Mesenchymal stem cell (in vitro differentiated cells and primary cell): ENCODE measurements at regions not wholly inside any gene's neighbourhood (a gene's known extent, or its start where the extent isn't known, plus 50 kb on each side); places are given as distances from the start of the nearest gene placed in this dataset.

Source experiments
- DNase-seq: peaks from one replicate; pipeline ENCODE4 v3.0.0-alpha.2; 2013
- H2AFZ ChIP-seq: one replicate; pipeline ENCODE4 v1.6.1; 2013; ENCODE audit warnings: low read depth, mild to moderate bottlenecking, control low read depth, inconsistent platforms, low read length, moderate library complexity
- H2AK5ac ChIP-seq: 2 replicates; pipeline ENCODE4 v1.6.1; 2013; ENCODE audit warnings: low read length, moderate library complexity, mild to moderate bottlenecking, inconsistent platforms; ENCODE audit not compliant: severe bottlenecking
- H2BK120ac ChIP-seq: one replicate; pipeline ENCODE4 v1.6.1; 2013; ENCODE audit warnings: low read depth, mild to moderate bottlenecking, inconsistent platforms, low read length, moderate library complexity
- H2BK12ac ChIP-seq, 2 experiments: one replicate each; pipeline ENCODE4 v1.6.1; 2013; ENCODE audit warnings: inconsistent platforms in 2 of 2, low read length in 2 of 2, mild to moderate bottlenecking in 2 of 2, moderate library complexity in 2 of 2, control low read depth in 1 of 2
- H2BK15ac ChIP-seq: one replicate; pipeline ENCODE4 v1.6.1; 2013; ENCODE audit warnings: mild to moderate bottlenecking, low read depth, inconsistent platforms; ENCODE audit not compliant: poor library complexity, severe bottlenecking
- H2BK5ac ChIP-seq: 2 replicates; pipeline ENCODE4 v1.6.1; 2013; ENCODE audit warnings: low read depth, mild to moderate bottlenecking, low read length, control low read depth, inconsistent platforms; ENCODE audit not compliant: poor library complexity, severe bottlenecking
- H3K14ac ChIP-seq, 2 experiments: one replicate each; pipeline ENCODE4 v1.6.1; 2013; ENCODE audit warnings: inconsistent platforms in 2 of 2, low read length in 2 of 2, control low read depth in 1 of 2, mild to moderate bottlenecking in 1 of 2, moderate library complexity in 1 of 2
- H3K18ac ChIP-seq, 2 experiments: one replicate each; pipeline ENCODE4 v1.6.1; 2013; ENCODE audit warnings: inconsistent platforms in 2 of 2, low read length in 2 of 2, control low read depth in 1 of 2, low read depth in 1 of 2, mild to moderate bottlenecking in 1 of 2
- H3K23ac ChIP-seq, 2 experiments: one replicate each; pipeline ENCODE4 v1.6.1; 2013; ENCODE audit warnings: inconsistent platforms in 2 of 2, low read length in 2 of 2, mild to moderate bottlenecking in 2 of 2, moderate library complexity in 2 of 2, control low read depth in 1 of 2
- H3K27ac ChIP-seq: 2 replicates; pipeline ENCODE4 v1.5.1; 2013; ENCODE audit warnings: mild to moderate bottlenecking, moderate library complexity, low read length, control low read depth, inconsistent platforms; ENCODE audit not compliant: poor library complexity, severe bottlenecking
- H3K27me3 ChIP-seq, 2 experiments: 2 replicates each; pipeline versions ENCODE4 v1.6.1 to v1.7.0; 2013; ENCODE audit warnings: low read length in 2 of 2, mild to moderate bottlenecking in 2 of 2, moderate library complexity in 2 of 2, control low read depth in 1 of 2, inconsistent platforms in 1 of 2; ENCODE audit not compliant: control insufficient read depth in 1 of 2, insufficient read depth in 1 of 2
- H3K36me3 ChIP-seq, 2 experiments: 2 replicates each; pipeline versions ENCODE4 v1.6.1 to v1.7.0; 2013; ENCODE audit warnings: low read length in 2 of 2, control low read depth in 1 of 2, inconsistent platforms in 1 of 2, low read depth in 1 of 2, mild to moderate bottlenecking in 1 of 2; ENCODE audit not compliant: insufficient read depth in 2 of 2, control insufficient read depth in 1 of 2
- H3K4ac ChIP-seq, 2 experiments: one replicate each; pipeline ENCODE4 v1.6.1; 2013; ENCODE audit warnings: inconsistent platforms in 2 of 2, low read length in 2 of 2, mild to moderate bottlenecking in 2 of 2, moderate library complexity in 2 of 2, control low read depth in 1 of 2, low read depth in 1 of 2
- H3K4me1 ChIP-seq: 2 replicates; pipeline ENCODE4 v1.6.1; 2013; ENCODE audit warnings: low read depth, low read length, control low read depth; ENCODE audit not compliant: control insufficient read depth, insufficient read depth
- H3K4me2 ChIP-seq: 2 replicates; pipeline ENCODE4 v1.6.1; 2013; ENCODE audit warnings: low read length, mild to moderate bottlenecking, inconsistent platforms; ENCODE audit not compliant: poor library complexity, severe bottlenecking
- H3K4me3 ChIP-seq, 2 experiments: 2 replicates each; pipeline versions ENCODE4 v1.5.1 to v1.7.0; 2013; ENCODE audit warnings: low read length in 2 of 2, mild to moderate bottlenecking in 2 of 2, control low read depth in 1 of 2, low read depth in 1 of 2; ENCODE audit not compliant: insufficient read depth in 1 of 2
- H3K79me1 ChIP-seq: replicated peaks from 2 replicates; pipeline ENCODE4 v1.6.1; 2013; ENCODE audit warnings: mild to moderate bottlenecking, control low read depth, low read length, inconsistent platforms; ENCODE audit not compliant: poor library complexity, severe bottlenecking
- H3K9ac ChIP-seq: 2 replicates; pipeline ENCODE4 v1.7.0; 2013; ENCODE audit warnings: mild to moderate bottlenecking, low read length, moderate library complexity
- H3K9me3 ChIP-seq: 2 replicates; pipeline ENCODE4 v1.7.0; 2013; ENCODE audit warnings: mild to moderate bottlenecking, low read length; ENCODE audit not compliant: control insufficient read depth
- H4K8ac ChIP-seq: one replicate; pipeline ENCODE4 v1.6.1; 2013; ENCODE audit warnings: inconsistent platforms, mild to moderate bottlenecking, low read length, moderate library complexity
- H4K91ac ChIP-seq: one replicate; pipeline ENCODE4 v1.6.1; 2013; ENCODE audit warnings: mild to moderate bottlenecking, low read length, inconsistent platforms
- WGBS: methylation state at CpG from one replicate; pipeline ENCODE4 v1.1.7; 2013; ENCODE audit warnings: mixed read lengths; 5-methylcytosine and 5-hydroxymethylcytosine counted together

- Histone ChIP-seq H4K91ac (no peak overlapping the region), H3K4me2 (no peak overlapping the region), H3K9me3 (no peaks in the 10 kb centered on the region), H4K8ac (no peak overlapping the region), H3K18ac (no peak overlapping the region), H3K79me1 (no peaks in the 10 kb centered on the region), H3K27ac (no peak overlapping the region), H3K9ac (no peak overlapping the region), H3K4me3 (no peak overlapping the region), H3K14ac (no peak overlapping the region), H3K27me3 (peaks cover 0 to 19% of the 10 kb centered on the region in 2 experiments), H2BK120ac (no peak overlapping the region), H3K36me3 (no peaks in the 10 kb centered on the region), H3K23ac (no peak overlapping the region), H3K4me1 (no peaks in the 10 kb centered on the region), H2AFZ (no peak overlapping the region), H2BK15ac (no peak overlapping the region), H2BK12ac (no peak overlapping the region), H2AK5ac (no peak overlapping the region), H3K4ac (no peak overlapping the region), H2BK5ac (no peak overlapping the region)
- 88% methylated on average over 4 of the region's 4 CpGs for WGBS
- DNase-seq, result no peak
Measured at GRCh38 chr16:51747329-51747728, 596.3 kb upstream of the SALL1 start.

GRCh38 chr16:51734220-51734619 lies 583.1 kb upstream of the SALL1 start:
- Histone ChIP-seq H3K18ac (no peak overlapping the region), H3K23ac (no peak overlapping the region), H3K36me3 (no peaks in the 10 kb centered on the region), H3K27ac (no peak overlapping the region), H2BK12ac (no peak overlapping the region), H3K4me2 (no peak overlapping the region), H3K4me1 (no peaks in the 10 kb centered on the region), H3K9me3 (no peaks in the 10 kb centered on the region), H3K9ac (no peak overlapping the region), H3K4ac (no peak overlapping the region), H2AK5ac (no peak overlapping the region), H2BK5ac (no peak overlapping the region), H4K91ac (no peak overlapping the region), H2BK120ac (no peak overlapping the region), H2AFZ (no peak overlapping the region), H3K27me3 (peaks cover 0 to 9% of the 10 kb centered on the region in 2 experiments), H3K4me3 (no peak overlapping the region), H4K8ac (no peak overlapping the region), H3K79me1 (no peaks in the 10 kb centered on the region), H3K14ac (no peak overlapping the region), H2BK15ac (no peak overlapping the region)
- 56% methylated on average over 1 of the region's 1 CpG for WGBS
- no peak for DNase-seq

DNA sequence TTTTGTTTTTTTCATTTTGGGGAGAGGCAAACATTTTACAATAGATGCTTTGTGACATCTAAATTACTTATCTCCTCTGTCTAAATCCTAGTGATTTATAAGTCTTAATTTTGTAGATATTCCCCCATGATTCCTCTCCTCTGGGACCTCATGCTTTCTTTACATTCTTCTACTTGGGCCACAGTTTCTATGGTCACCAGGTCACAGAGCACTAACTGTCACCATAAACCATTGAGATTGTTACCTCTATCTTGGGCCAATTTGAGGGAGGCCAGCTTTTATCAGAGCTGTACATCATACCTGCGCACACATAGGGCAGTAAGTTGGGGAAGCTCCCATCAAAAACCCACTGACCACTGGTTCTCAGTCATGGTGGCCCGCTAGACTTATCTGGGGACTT lies 582.1 kb upstream of the SALL1 start:
- Histone ChIP-seq H3K9ac (no peak overlapping the region), H2BK15ac (no peak overlapping the region), H3K18ac (no peak overlapping the region), H3K4me2 (no peak overlapping the region), H3K4ac (no peak overlapping the region), H2BK120ac (no peak overlapping the region), H4K91ac (no peak overlapping the region), H2BK12ac (no peak overlapping the region), H2AFZ (no peak overlapping the region), H3K23ac (no peak overlapping the region), H3K79me1 (no peaks in the 10 kb centered on the region), H3K4me1 (no peaks in the 10 kb centered on the region), H3K36me3 (no peaks in the 10 kb centered on the region), H3K27me3 (peaks cover 0 to 9% of the 10 kb centered on the region in 2 experiments), H3K27ac (no peak overlapping the region), H3K9me3 (no peaks in the 10 kb centered on the region), H2AK5ac (no peak overlapping the region), H3K4me3 (no peak overlapping the region), H2BK5ac (no peak overlapping the region), H4K8ac (no peak overlapping the region), H3K14ac (no peak overlapping the region)
- no peak for DNase-seq
- 90% methylated on average over 1 of the region's 2 CpGs for WGBS

- no peak overlapping the region for H4K91ac ChIP-seq
- H3K4ac ChIP-seq, result no peak overlapping the region
- no peak overlapping the region for H2BK5ac ChIP-seq
- H3K23ac ChIP-seq, result no peak overlapping the region
- H3K79me1 ChIP-seq, result no peaks in the 10 kb centered on the region
- no peak overlapping the region for H2AK5ac ChIP-seq
- no peak overlapping the region for H3K27ac ChIP-seq
- H3K4me1 ChIP-seq, result no peaks in the 10 kb centered on the region
- H4K8ac ChIP-seq, result no peak overlapping the region
- H3K18ac ChIP-seq, result no peak overlapping the region
- no peak overlapping the region for H3K4me3 ChIP-seq
- H2BK12ac ChIP-seq, result no peak overlapping the region
- no peak overlapping the region for H2BK120ac ChIP-seq
- no peaks in the 10 kb centered on the region for H3K36me3 ChIP-seq
- WGBS, result 23% methylated on average over 3 of the region's 4 CpGs
- no peak overlapping the region for H2AFZ ChIP-seq
- H2BK15ac ChIP-seq, result no peak overlapping the region
- peaks cover 0 to 9% of the 10 kb centered on the region in 2 experiments for H3K27me3 ChIP-seq
- H3K4me2 ChIP-seq, result no peak overlapping the region
- no peaks in the 10 kb centered on the region for H3K9me3 ChIP-seq
- H3K9ac ChIP-seq, result no peak overlapping the region
- DNase-seq, result no peak
- H3K14ac ChIP-seq, result no peak overlapping the region
Measured at GRCh38 chr16:51731160-51731559, 580.1 kb upstream of the SALL1 start.
